Spleen (tissue), 11 donors: ENCODE measurements at regions not wholly inside any gene's neighbourhood (a gene's known extent, or its start where the extent isn't known, plus 50 kb on each side); places are given as distances from the start of the nearest gene placed in this dataset.

ENCODE experiments used
- DNase-seq: peaks from one replicate; pipeline ENCODE4 v3.0.0-alpha.2; 2020
- H3K27ac ChIP-seq, 8 donors: fragments of 200-600 bp; sonication (generic) in 7 of 8; 1 replicate in 4 of 8; 2 replicates in 4 of 8; pipeline versions ENCODE4 v1.5.0 to v1.8.0; 2016 to 2021; ENCODE audit warnings: inconsistent platforms in 4 of 8, mild to moderate bottlenecking in 4 of 8, moderate library complexity in 1 of 8
- H3K27me3 ChIP-seq, 7 donors: fragments of 200-600 bp; sonication (generic) in 6 of 7; replicated peaks in 1 of 7; 1 replicate in 4 of 7; 2 replicates in 3 of 7; pipeline versions ENCODE4 v1.5.0 to v1.8.0; 2016 to 2021; ENCODE audit warnings: inconsistent platforms in 3 of 7, mild to moderate bottlenecking in 1 of 7
- H3K36me3 ChIP-seq, 6 donors: fragments of 200-600 bp; sonication (generic) in 5 of 6; 1 replicate in 4 of 6; 2 replicates in 2 of 6; pipeline versions ENCODE4 v1.5.0 to v1.8.0; 2016 to 2021; ENCODE audit warnings: inconsistent platforms in 2 of 6
- H3K4me1 ChIP-seq, 6 donors: fragments of 200-600 bp; sonication (generic) in 5 of 6; 1 replicate in 3 of 6; 2 replicates in 3 of 6; pipeline versions ENCODE4 v1.5.0 to v1.8.0; 2016 to 2021; ENCODE audit warnings: inconsistent platforms in 3 of 6
- H3K4me3 ChIP-seq, 8 donors: fragments of 200-600 bp; sonication (generic) in 7 of 8; 1 replicate in 4 of 8; 2 replicates in 4 of 8; pipeline versions ENCODE4 v1.5.0 to v1.8.0; 2016 to 2021; ENCODE audit warnings: inconsistent platforms in 4 of 8, mild to moderate bottlenecking in 4 of 8, moderate library complexity in 2 of 8
- H3K9me3 ChIP-seq, 8 donors: fragments of 200-600 bp; sonication (generic) in 7 of 8; 1 replicate in 4 of 8; 2 replicates in 4 of 8; pipeline versions ENCODE4 v1.5.0 to v1.8.0; 2016 to 2021; ENCODE audit warnings: inconsistent platforms in 4 of 8
- CTCF ChIP-seq, 11 experiments: fragments of 200-600 bp in 7 of 11; fragments of 450-650 bp in 4 of 11; sonication (generic) in 4 of 11; IDR thresholded peaks in 8 of 11; conservative IDR thresholded peaks in 3 of 11; 1 replicate in 7 of 11; 2 replicates in 4 of 11; pipeline versions ENCODE4 v1.4.0 to v1.8.0; 2016 to 2021; ENCODE audit warnings: antibody characterized with exemption in 11 of 11, inconsistent platforms in 4 of 11, mild to moderate bottlenecking in 1 of 11
- POLR2A ChIP-seq, 3 donors: fragments of 450-650 bp; IDR thresholded peaks; one replicate each; pipeline ENCODE4 v1.5.1; 2017; ENCODE audit warnings: antibody characterized with exemption in 3 of 3, mild to moderate bottlenecking in 1 of 3
- POLR2AphosphoS5 ChIP-seq, 3 donors: sonication (generic); formaldehyde crosslinking; IDR thresholded peaks; one replicate each; pipeline ENCODE4 v1.5.1; 2017; ENCODE audit warnings: antibody characterized with exemption in 3 of 3
- WGBS, 5 donors: extraction: QIAGEN DNeasy Blood & Tissue Kit in 3 of 5; methylation state at CpG; one replicate each; pipeline versions ENCODE4 v1.1.5 to v1.1.7; 2013 to 2018; 5-methylcytosine and 5-hydroxymethylcytosine counted together
- intact Hi-C: fragments of 100-400 bp; cut with DNase I; formaldehyde crosslinking; loops from one replicate; pipeline ENCODE4 v1.15.0; 2023; ENCODE audit warnings: low total_unique reads
- donor health status: healthy with polysubstance abuse.
- donor health status: DM: no; HTN: no; CAD: no; lungs with moderate emphysema.
- donor health status: DM: no; HTN: no; CAD: no.
- donor health status: Bipolar disorder and iron deficiency.
- donor health status: healthy.
- donor health status: DM: no; HTN: no; CAD: no.
- donor health status: DM: yes; HTN: yes; CAD: no.

- Histone ChIP-seq H3K4me3 (no peak overlapping the region), H3K27ac (no peak overlapping the region), H3K36me3 (no peaks in the 10 kb centered on the region), H3K27me3 (no peaks in the 10 kb centered on the region), H3K9me3 (peaks cover 0 to 38% (median 19%) of the 10 kb centered on the region in 8 donors), H3K4me1 (no peaks in the 10 kb centered on the region)
- no peak for DNase-seq
- intact Hi-C loops = no loop called here
- no peak for TF ChIP-seq POLR2AphosphoS5 (IDR thresholded peaks at IDR 0.05)
- TF ChIP-seq CTCF (IDR thresholded peaks at IDR 0.05 in 8 of 11, conservative IDR thresholded peaks at IDR 0.05 in 3 of 11) = no peak
- TF ChIP-seq POLR2A (IDR thresholded peaks at IDR 0.05) = no peak
- WGBS, 5 donors = 0 to 84% (median 31%) methylated on average over 1 of the region's 1 CpG
Observed at GRCh38 chr15:29324746-29325145, 55.1 kb upstream of the NSMCE3 start.

GRCh38 chr15:29323557-29323956 is 53.9 kb upstream of the NSMCE3 start:
- Histone ChIP-seq H3K27me3 (no peaks in the 10 kb centered on the region), H3K36me3 (no peaks in the 10 kb centered on the region), H3K4me1 (no peaks in the 10 kb centered on the region), H3K4me3 (no peak overlapping the region), H3K9me3 (peaks cover 0 to 42% (median 19%) of the 10 kb centered on the region in 8 donors), H3K27ac (no peak overlapping the region)
- WGBS, 5 donors = 58 to 72% (median 65%) methylated on average over 1 of the region's 1 CpG
- intact Hi-C loops = no loop called here
- no peak for DNase-seq
- no peak for TF ChIP-seq POLR2AphosphoS5 (IDR thresholded peaks at IDR 0.05)
- no peak for TF ChIP-seq CTCF (IDR thresholded peaks at IDR 0.05 in 8 of 11, conservative IDR thresholded peaks at IDR 0.05 in 3 of 11)
- no peak for TF ChIP-seq POLR2A (IDR thresholded peaks at IDR 0.05)

GRCh38 chr15:29322415-29322814 is 52.8 kb upstream of the NSMCE3 start:
- Histone ChIP-seq H3K9me3 (peaks cover 0 to 41% (median 19%) of the 10 kb centered on the region in 8 donors), H3K4me3 (no peak overlapping the region), H3K4me1 (no peaks in the 10 kb centered on the region), H3K27me3 (no peaks in the 10 kb centered on the region), H3K36me3 (no peaks in the 10 kb centered on the region), H3K27ac (no peak overlapping the region)
- DNase-seq = no peak
- TF ChIP-seq POLR2A (IDR thresholded peaks at IDR 0.05) = no peak
- no peak for TF ChIP-seq POLR2AphosphoS5 (IDR thresholded peaks at IDR 0.05)
- no peak for TF ChIP-seq CTCF (IDR thresholded peaks at IDR 0.05 in 8 of 11, conservative IDR thresholded peaks at IDR 0.05 in 3 of 11)
- intact Hi-C loops = no loop called here
- 34 to 48% (median 40%) methylated on average over 6 of the region's 6 CpGs for WGBS, 5 donors

GRCh38 chr15:29320420-29320819 is 50.8 kb upstream of the NSMCE3 start:
- H3K36me3 ChIP-seq = no peaks in the 10 kb centered on the region
- no peaks in the 10 kb centered on the region for H3K4me1 ChIP-seq
- WGBS, 5 donors = 72 to 83% (median 81%) methylated on average over 1 of the region's 1 CpG
- no peaks in the 10 kb centered on the region for H3K27me3 ChIP-seq
- intact Hi-C loops = no loop called here
- no peak for TF ChIP-seq POLR2A (IDR thresholded peaks at IDR 0.05)
- TF ChIP-seq POLR2AphosphoS5 (IDR thresholded peaks at IDR 0.05) = no peak
- TF ChIP-seq CTCF (IDR thresholded peaks at IDR 0.05 in 8 of 11, conservative IDR thresholded peaks at IDR 0.05 in 3 of 11) = no peak
- H3K9me3 ChIP-seq = peaks cover 0 to 21% (median 6%) of the 10 kb centered on the region in 8 donors
- no peak for DNase-seq
- H3K4me3 ChIP-seq = no peak overlapping the region
- no peak overlapping the region for H3K27ac ChIP-seq
